OCI-LY7 (cell line): ENCODE measurements at regions not wholly inside any gene's neighbourhood (a gene's known extent, or its start where the extent isn't known, plus 50 kb on each side); places are given as distances from the start of the nearest gene placed in this dataset.

ENCODE experiments used
- BruUV-seq: library from RNA; stranded (reverse); fragments of 400-500 nt; replicated peaks from 2 replicates; lab custom pipeline; 2021; lab: Mats Ljungman, UMichigan
- CTCF ChIA-PET: fragments of 300-600 bp; sonication (Branson Sonifier 250); formaldehyde crosslinking; loops from one replicate; lab custom pipeline; 2022; ENCODE audit warnings: antibody characterized with exemption; ENCODE audit not compliant: unreplicated experiment; lab: Charles Lee
- POLR2A ChIA-PET: fragments of 300-600 bp; sonication (Branson Sonifier 250); formaldehyde crosslinking; loops from one replicate; lab custom pipeline; 2022; ENCODE audit warnings: antibody characterized with exemption; lab: Charles Lee
- DNase-seq: peaks from one replicate; pipeline ENCODE4 v3.0.0-alpha.2; 2015; ENCODE audit warnings: low spot score
- H2AFZ ChIP-seq: fragments of 200-600 bp; sonication (generic), shearing (Covaris generic); 2 replicates; pipeline ENCODE4 v1.6.1; 2014; ENCODE audit warnings: mild to moderate bottlenecking, antibody characterized with exemption, low read length, moderate library complexity
- H3K27ac ChIP-seq: fragments of 200-600 bp; sonication (generic); 2 replicates; pipeline ENCODE4 v1.5.1; 2014; ENCODE audit warnings: mixed run types, low read depth, mild to moderate bottlenecking, moderate library complexity, low read length, inconsistent platforms; ENCODE audit not compliant: poor library complexity, severe bottlenecking
- H3K36me3 ChIP-seq: fragments of 200-600 bp; sonication (generic); 2 replicates; pipeline ENCODE4 v1.6.1; 2014; ENCODE audit warnings: mild to moderate bottlenecking, antibody characterized with exemption, low read length, moderate library complexity, mixed read lengths; ENCODE audit not compliant: insufficient read depth
- H3K4me1 ChIP-seq: fragments of 200-600 bp; sonication (generic); 2 replicates; pipeline ENCODE4 v1.5.1; 2014; ENCODE audit warnings: mild to moderate bottlenecking, low read length; ENCODE audit not compliant: insufficient read depth, poor library complexity, severe bottlenecking
- H3K4me2 ChIP-seq: fragments of 200-600 bp; sonication (generic); 2 replicates; pipeline ENCODE4 v1.6.1; 2014; ENCODE audit warnings: mild to moderate bottlenecking, low read length
- H3K4me3 ChIP-seq: fragments of 200-600 bp; sonication (generic); 2 replicates; pipeline ENCODE4 v1.5.1; 2014; ENCODE audit warnings: mild to moderate bottlenecking, low read depth, low read length; ENCODE audit not compliant: poor library complexity, severe bottlenecking
- H3K79me2 ChIP-seq: fragments of 200-600 bp; sonication (generic); 2 replicates; pipeline ENCODE4 v1.6.1; 2016; ENCODE audit warnings: low read depth, mild to moderate bottlenecking, low read length, moderate library complexity, mixed read lengths; ENCODE audit not compliant: insufficient read depth
- H3K9me2 ChIP-seq: fragments of 200-600 bp; sonication (generic); 2 replicates; pipeline ENCODE4 v1.6.1; 2016; ENCODE audit warnings: mild to moderate bottlenecking, low read length, mixed read lengths; ENCODE audit not compliant: insufficient read depth
- H3K9me3 ChIP-seq: fragments of 200-600 bp; sonication (generic); 2 replicates; pipeline ENCODE4 v1.6.1; 2014; ENCODE audit warnings: mild to moderate bottlenecking, mixed run types, low read length, mixed read lengths
- H4K20me1 ChIP-seq: fragments of 200-600 bp; sonication (generic); 2 replicates; pipeline ENCODE4 v1.6.1; 2014; ENCODE audit warnings: mild to moderate bottlenecking, antibody characterized with exemption, low read length, moderate library complexity, mixed read lengths; ENCODE audit not compliant: insufficient read depth
- CTCF ChIP-seq: fragments of 200-600 bp; sonication (generic); conservative IDR thresholded peaks from 2 replicates; pipeline ENCODE4 v1.5.1; 2014; ENCODE audit warnings: mild to moderate bottlenecking, antibody characterized with exemption, low read length, moderate library complexity, mixed read lengths
- EZH2phosphoT487 ChIP-seq: fragments of 200-600 bp; sonication (generic); IDR thresholded peaks from 2 replicates; pipeline ENCODE4 v1.6.1; 2018; ENCODE audit warnings: low read depth, borderline replicate concordance, mild to moderate bottlenecking, mixed run types, antibody characterized with exemption, low read length, moderate library complexity, mixed read lengths
- intact Hi-C: fragments of 100-400 bp; cut with micrococcal nuclease; formaldehyde crosslinking; loops from one replicate; pipeline ENCODE4 v1.10.0; 2022; ENCODE audit not compliant: unreplicated experiment

DNA sequence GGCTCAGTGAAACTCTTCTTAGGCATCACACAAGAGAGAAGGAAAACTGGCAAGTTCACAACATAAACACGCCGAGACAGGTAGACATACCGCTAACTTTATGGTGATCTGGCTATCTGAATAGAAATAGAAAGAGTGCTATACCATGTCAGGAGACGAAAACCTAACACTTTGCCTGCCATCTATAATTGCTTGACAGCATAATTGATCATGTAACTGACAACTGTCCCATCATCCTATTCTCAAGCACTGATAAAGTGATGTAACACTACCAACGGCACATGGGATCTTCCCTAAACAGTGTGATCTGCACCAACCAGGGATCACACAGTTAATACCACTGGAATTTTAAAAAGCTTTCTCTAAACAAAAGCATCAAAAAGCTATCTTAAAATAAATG, 270.9 kb upstream of the NSMCE3 start:
- intact Hi-C loops: no loop called here
- Histone ChIP-seq H3K9me2 (no peaks in the 10 kb centered on the region), H3K27ac (no peak overlapping the region), H3K4me3 (no peak overlapping the region), H3K4me1 (no peaks in the 10 kb centered on the region), H3K36me3 (no peaks in the 10 kb centered on the region), H4K20me1 (no peaks in the 10 kb centered on the region), H3K4me2 (no peak overlapping the region), H2AFZ (no peak overlapping the region), H3K79me2 (no peaks in the 10 kb centered on the region), H3K9me3 (no peaks in the 10 kb centered on the region)
- no peak for DNase-seq
- POLR2A ChIA-PET: no interaction called here
- CTCF ChIA-PET: no interaction called here
- no TSS peak for BruUV-seq
- TF ChIP-seq CTCF (no peak), EZH2phosphoT487 (no peak)

- Histone ChIP-seq H3K36me3 (no peaks in the 10 kb centered on the region), H3K9me3 (no peaks in the 10 kb centered on the region), H3K27ac (no peak overlapping the region), H3K4me1 (no peaks in the 10 kb centered on the region), H3K4me3 (no peak overlapping the region), H2AFZ (no peak overlapping the region), H3K79me2 (no peaks in the 10 kb centered on the region), H4K20me1 (no peaks in the 10 kb centered on the region), H3K4me2 (no peak overlapping the region), H3K9me2 (no peaks in the 10 kb centered on the region)
- no TSS peak for BruUV-seq
- intact Hi-C loops: no loop called here
- ChIA-PET CTCF (no interaction called here), POLR2A (no interaction called here)
- no peak for DNase-seq
- TF ChIP-seq EZH2phosphoT487: no peak
- TF ChIP-seq CTCF: no peak
Measured at GRCh38 chr15:29539736-29540135, 270.1 kb upstream of the NSMCE3 start.

GRCh38 chr15:29538044-29538443, 268.4 kb upstream of the NSMCE3 start:
- ChIA-PET POLR2A (no interaction called here), CTCF (no interaction called here)
- Histone ChIP-seq H2AFZ (no peak overlapping the region), H3K4me2 (no peak overlapping the region), H4K20me1 (no peaks in the 10 kb centered on the region), H3K79me2 (no peaks in the 10 kb centered on the region), H3K4me3 (no peak overlapping the region), H3K27ac (no peak overlapping the region), H3K4me1 (no peaks in the 10 kb centered on the region), H3K36me3 (no peaks in the 10 kb centered on the region), H3K9me2 (no peaks in the 10 kb centered on the region), H3K9me3 (no peaks in the 10 kb centered on the region)
- DNase-seq: no peak
- intact Hi-C loops: no loop called here
- TF ChIP-seq CTCF (no peak), EZH2phosphoT487 (no peak)
- BruUV-seq: no TSS peak
